Left lung (tissue), 4 donors: ENCODE measurements at regions not wholly inside any gene's neighbourhood (a gene's known extent, or its start where the extent isn't known, plus 50 kb on each side); places are given as distances from the start of the nearest gene placed in this dataset.

Experiments
- ATAC-seq: fragments of 200-7000 bp; cut with Tn5 transposase; one replicate; pipeline ENCODE4 v1.9.1; 2020; ENCODE audit warnings: moderate library complexity
- DNase-seq, 4 donors: peaks; one replicate each; pipeline ENCODE4 v3.0.0-alpha.2; 2013 to 2020
- H3K27ac ChIP-seq, 2 donors: fragments of 200-600 bp; sonication (generic) in 1 of 2; one replicate each; pipeline versions ENCODE4 v1.5.0 to v1.8.0; 2020 to 2021
- H3K27me3 ChIP-seq, 2 donors: fragments of 200-600 bp; sonication (generic) in 1 of 2; one replicate each; pipeline versions ENCODE4 v1.5.0 to v1.8.0; 2020 to 2021
- H3K36me3 ChIP-seq, 2 donors: fragments of 200-600 bp; sonication (generic) in 1 of 2; one replicate each; pipeline versions ENCODE4 v1.5.0 to v1.8.0; 2020 to 2021
- H3K4me1 ChIP-seq, 2 donors: fragments of 200-600 bp; one replicate each; pipeline ENCODE4 v1.8.0; 2021
- H3K4me3 ChIP-seq, 2 donors: fragments of 200-600 bp; sonication (generic) in 1 of 2; one replicate each; pipeline versions ENCODE4 v1.5.0 to v1.8.0; 2020 to 2021; ENCODE audit warnings: mild to moderate bottlenecking in 1 of 2
- H3K9me3 ChIP-seq, 2 donors: fragments of 200-600 bp; sonication (generic) in 1 of 2; one replicate each; pipeline versions ENCODE4 v1.5.0 to v1.8.0; 2020 to 2021
- CTCF ChIP-seq, 2 donors: fragments of 200-600 bp; sonication (generic) in 1 of 2; IDR thresholded peaks; one replicate each; pipeline versions ENCODE4 v1.5.0 to v1.8.0; 2021; ENCODE audit warnings: antibody characterized with exemption in 2 of 2
- intact Hi-C, 2 donors: fragments of 100-400 bp; cut with DNase I; formaldehyde crosslinking; loops; one replicate each; pipeline versions ENCODE4 v1.11.2 to v1.14.2; 2022
- donor health status: DM: no; HTN: yes; CAD: no.
- donor health status: DM: no; HTN: no; CAD: no.

- Histone ChIP-seq H3K4me1 (no peaks in the 10 kb centered on the region), H3K9me3 (peaks cover 0 to 12% of the 10 kb centered on the region in 2 donors), H3K27ac (no peak overlapping the region), H3K36me3 (no peaks in the 10 kb centered on the region), H3K27me3 (no peaks in the 10 kb centered on the region), H3K4me3 (no peak overlapping the region)
- intact Hi-C loops = no loop called here
- DNase-seq (no peak), ATAC-seq (no peak)
- no peak for TF ChIP-seq CTCF (IDR thresholded peaks at IDR 0.05)
Observed at GRCh38 chr14:62528296-62528695, 517.0 kb downstream of the KCNH5 start.

- DNase-seq = no peak
- no peak for TF ChIP-seq CTCF (IDR thresholded peaks at IDR 0.05)
- ATAC-seq = peak; percentile 25
- intact Hi-C loops = no loop called here
- no peaks in the 10 kb centered on the region for H3K4me1 ChIP-seq
- H3K27me3 ChIP-seq = no peaks in the 10 kb centered on the region
- H3K36me3 ChIP-seq = no peaks in the 10 kb centered on the region
- no peak overlapping the region for H3K27ac ChIP-seq
- H3K4me3 ChIP-seq = no peak overlapping the region
- H3K9me3 ChIP-seq = peaks cover 0 to 5% of the 10 kb centered on the region in 2 donors
Observed at GRCh38 chr14:62532181-62532580, 513.1 kb downstream of the KCNH5 start.

GRCh38 chr14:62546862-62547474, 498.3 kb downstream of the KCNH5 start:
- Histone ChIP-seq H3K36me3 (no peaks in the 10 kb centered on the region), H3K27me3 (no peaks in the 10 kb centered on the region), H3K27ac (no peak overlapping the region), H3K4me3 (no peak overlapping the region), H3K9me3 (peaks cover 0 to 16% of the 10 kb centered on the region in 2 donors), H3K4me1 (no peaks in the 10 kb centered on the region)
- DNase-seq = no peak
- no peak for ATAC-seq
- intact Hi-C loops = no loop called here
- no peak for TF ChIP-seq CTCF (IDR thresholded peaks at IDR 0.05)

- Histone ChIP-seq H3K27ac (no peak overlapping the region), H3K36me3 (no peaks in the 10 kb centered on the region), H3K4me3 (no peak overlapping the region), H3K9me3 (peaks cover 0 to 3% of the 10 kb centered on the region in 2 donors), H3K4me1 (no peaks in the 10 kb centered on the region), H3K27me3 (no peaks in the 10 kb centered on the region)
- ATAC-seq (no peak), DNase-seq (no peak)
- TF ChIP-seq CTCF (IDR thresholded peaks at IDR 0.05) = no peak
- intact Hi-C loops = no loop called here
Observed at GRCh38 chr14:62557416-62557815, 487.8 kb downstream of the KCNH5 start.

GRCh38 chr14:62558451-62558850, 486.8 kb downstream of the KCNH5 start:
- intact Hi-C loops = no loop called here
- ATAC-seq (no peak), DNase-seq (peak in 1 of 4 donors; percentile 0)
- no peak for TF ChIP-seq CTCF (IDR thresholded peaks at IDR 0.05)
- Histone ChIP-seq H3K36me3 (no peaks in the 10 kb centered on the region), H3K4me1 (no peaks in the 10 kb centered on the region), H3K4me3 (no peak overlapping the region), H3K27ac (no peak overlapping the region), H3K9me3 (peaks cover 0 to 3% of the 10 kb centered on the region in 2 donors), H3K27me3 (no peaks in the 10 kb centered on the region)
